ENCODE measurements at regions not wholly inside any gene's neighbourhood (a gene's known extent, or its start where the extent isn't known, plus 50 kb on each side); places are given as distances from the start of the nearest gene placed in this dataset.
"Not testable (repeated sequence)": the region's sequence is repeated elsewhere in the genome, so short reads cannot be mapped to it uniquely, and the experiment has no call there.

- not testable (repeated sequence) for H3K36me3 ChIP-seq (ENCODE audit: control insufficient read depth, insufficient read depth, low read length); H3K9ac ChIP-seq (ENCODE audit: low read length); H3K4me3 ChIP-seq (ENCODE audit: low read length); H3K9me3 ChIP-seq (ENCODE audit: control insufficient read depth, low read length); H3K27me3 ChIP-seq (ENCODE audit: control insufficient read depth, insufficient read depth, low read length); H3K4me1 ChIP-seq (ENCODE audit: control insufficient read depth, insufficient read depth, low read length)
These were observed 167.9 kb upstream of the JADE1 start for GRCh38 chr4:128641566-128641965.

DNA sequence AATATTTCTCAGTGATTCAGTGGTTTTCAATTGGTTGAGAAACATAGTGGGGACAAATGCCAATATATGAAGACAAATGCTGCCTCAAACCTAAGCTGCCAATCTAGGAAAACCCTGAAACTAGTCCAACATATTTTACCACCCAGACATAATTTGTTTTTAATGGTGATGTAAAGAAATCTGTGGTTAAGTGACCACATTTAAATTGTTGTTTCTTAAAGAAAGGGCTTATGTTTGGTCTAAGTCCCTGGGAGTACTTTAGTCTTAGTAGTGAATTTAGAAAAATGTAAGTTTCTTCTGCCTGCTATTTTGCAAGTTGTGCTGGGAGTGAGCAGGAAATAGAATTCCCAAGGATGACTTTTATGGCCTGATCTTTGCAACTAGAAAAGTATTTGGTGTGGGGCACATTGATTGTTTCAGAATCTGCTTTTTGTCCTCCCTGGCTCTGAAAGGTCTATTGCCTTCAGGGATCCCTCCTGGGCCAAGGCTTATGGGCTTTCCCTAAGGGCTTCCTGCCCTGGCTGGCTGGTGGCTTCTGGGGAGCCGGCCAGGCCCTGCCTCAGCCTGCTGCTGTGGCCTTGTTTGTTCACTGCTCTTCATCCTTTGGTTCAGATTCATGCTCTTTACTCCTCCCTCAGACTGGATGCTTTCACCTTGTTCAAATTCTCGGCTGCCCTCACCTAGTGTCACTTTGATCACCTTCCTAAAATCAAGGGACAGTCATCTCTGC is 169.8 kb upstream of the JADE1 start:
- Histone ChIP-seq H3K27me3 (ENCODE audit: control insufficient read depth, insufficient read depth, low read length) (no peaks in the 10 kb centered on the region), H3K4me3 (ENCODE audit: low read length) (no peak overlapping the region), H3K4me1 (ENCODE audit: control insufficient read depth, insufficient read depth, low read length) (peaks cover 11% of the 10 kb centered on the region), H3K9me3 (ENCODE audit: control insufficient read depth, low read length) (no peaks in the 10 kb centered on the region), H3K9ac (ENCODE audit: low read length) (no peak overlapping the region), H3K36me3 (ENCODE audit: control insufficient read depth, insufficient read depth, low read length) (no peaks in the 10 kb centered on the region)

GRCh38 chr4:128636906-128637305 is 172.6 kb upstream of the JADE1 start:
- no peaks in the 10 kb centered on the region for H3K9me3 ChIP-seq (ENCODE audit: control insufficient read depth, low read length)

DNA sequence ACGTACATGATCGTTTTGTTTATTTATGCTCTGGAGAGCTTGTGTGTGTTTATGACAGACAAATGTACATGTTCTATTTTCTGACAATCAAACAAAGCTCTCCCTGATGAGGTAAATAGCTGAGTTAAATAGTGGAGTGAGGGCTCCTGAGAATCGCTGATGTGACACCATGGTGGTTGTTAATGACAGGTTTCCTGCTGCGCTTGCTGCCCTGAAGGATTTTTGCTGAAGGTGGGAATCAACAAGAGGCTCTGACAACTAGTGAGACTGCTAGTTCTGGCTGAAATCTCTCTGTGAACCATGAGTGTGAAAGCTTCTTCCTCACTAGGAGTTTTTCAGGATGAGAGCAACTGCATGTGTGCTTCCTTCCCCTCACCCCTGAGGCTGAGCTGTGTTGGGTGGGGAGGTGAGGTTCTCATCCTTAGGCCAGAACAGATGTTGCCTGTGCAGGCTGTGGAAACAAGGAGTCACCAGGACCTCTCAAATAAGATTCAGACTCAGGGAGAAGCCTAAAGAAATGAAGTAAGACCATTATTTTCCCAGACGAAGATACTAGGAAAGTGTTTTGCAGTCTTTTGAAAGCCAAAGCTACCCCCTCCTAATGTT is 173.4 kb upstream of the JADE1 start:
- Histone ChIP-seq H3K4me3 (ENCODE audit: low read length) (no peak overlapping the region), H3K4me1 (ENCODE audit: control insufficient read depth, insufficient read depth, low read length) (peaks cover 23% of the 10 kb centered on the region), H3K9me3 (ENCODE audit: control insufficient read depth, low read length) (no peaks in the 10 kb centered on the region), H3K9ac (ENCODE audit: low read length) (no peak overlapping the region), H3K36me3 (ENCODE audit: control insufficient read depth, insufficient read depth, low read length) (no peaks in the 10 kb centered on the region), H3K27me3 (ENCODE audit: control insufficient read depth, insufficient read depth, low read length) (no peaks in the 10 kb centered on the region)

More at GRCh38 chr4:128636906-128637305, 172.6 kb upstream of the JADE1 start:
- Histone ChIP-seq H3K27me3 (ENCODE audit: control insufficient read depth, insufficient read depth, low read length) (no peaks in the 10 kb centered on the region), H3K36me3 (ENCODE audit: control insufficient read depth, insufficient read depth, low read length) (no peaks in the 10 kb centered on the region), H3K4me1 (ENCODE audit: control insufficient read depth, insufficient read depth, low read length) (peaks cover 23% of the 10 kb centered on the region), H3K4me3 (ENCODE audit: low read length) (no peak overlapping the region), H3K9ac (ENCODE audit: low read length) (no peak overlapping the region)

DNA sequence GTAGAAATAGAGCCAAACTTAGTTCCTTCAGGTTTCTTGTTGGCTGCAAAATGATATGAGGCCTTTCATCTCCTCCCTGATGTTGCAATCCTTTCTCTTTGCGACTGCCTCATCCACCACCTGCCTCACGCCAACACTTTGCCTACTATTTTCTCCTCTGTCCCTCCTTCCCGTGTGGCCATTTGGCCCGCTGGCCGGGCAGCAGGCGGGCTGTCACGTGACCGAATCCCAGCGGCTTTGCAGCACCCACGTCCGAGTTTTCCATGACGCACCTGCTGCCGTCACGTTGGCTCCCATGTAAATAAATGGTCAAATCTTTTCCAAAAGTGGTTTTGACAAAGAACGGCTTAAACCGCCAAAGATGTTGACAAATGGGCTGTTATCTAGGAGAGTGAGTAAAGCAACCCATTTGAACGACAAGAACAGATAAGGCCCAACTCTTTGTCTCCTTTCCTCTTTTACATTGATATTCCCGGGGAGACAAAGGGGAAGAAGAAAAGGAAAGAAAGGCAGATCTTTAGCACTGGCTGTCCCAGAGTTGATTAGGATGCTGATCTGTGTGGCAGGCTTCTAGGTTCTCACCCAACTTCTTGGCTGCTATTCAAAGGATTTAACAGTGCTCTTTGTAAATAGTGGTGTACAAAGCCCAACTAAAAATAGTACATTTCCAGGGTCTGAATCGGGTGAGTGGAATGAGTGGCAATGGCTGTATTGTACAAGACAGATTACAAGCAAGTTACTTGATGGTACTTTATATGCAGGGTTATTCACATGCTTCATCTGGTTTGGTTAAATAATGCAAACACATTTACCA is 174.2 kb upstream of the JADE1 start:
- Histone ChIP-seq H3K4me1 (ENCODE audit: control insufficient read depth, insufficient read depth, low read length) (peaks cover 26% of the 10 kb centered on the region), H3K36me3 (ENCODE audit: control insufficient read depth, insufficient read depth, low read length) (no peaks in the 10 kb centered on the region), H3K9me3 (ENCODE audit: control insufficient read depth, low read length) (no peaks in the 10 kb centered on the region), H3K27me3 (ENCODE audit: control insufficient read depth, insufficient read depth, low read length) (no peaks in the 10 kb centered on the region), H3K9ac (ENCODE audit: low read length) (peak overlapping the region; percentile 10), H3K4me3 (ENCODE audit: low read length) (peak overlapping the region; percentile 39)

DNA sequence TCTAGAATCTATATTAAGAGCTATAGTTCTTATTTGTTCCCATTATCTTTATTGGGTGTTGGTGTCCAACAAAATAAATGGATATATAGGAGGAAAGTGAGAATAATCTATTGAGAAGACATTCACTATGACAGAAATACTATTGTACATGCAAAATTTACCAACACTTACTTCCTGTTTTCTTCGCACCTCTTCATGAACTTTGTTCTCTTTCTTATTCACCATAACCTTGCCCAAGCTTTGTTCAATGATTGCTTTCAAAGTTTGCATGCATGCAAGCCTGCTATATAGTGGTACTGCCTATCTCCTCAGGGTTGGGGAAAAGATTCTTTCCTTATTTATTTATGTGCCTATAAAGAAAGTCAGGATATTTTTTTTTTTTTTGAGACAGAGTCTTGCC is 176.4 kb upstream of the JADE1 start:
- H3K4me1 ChIP-seq (ENCODE audit: control insufficient read depth, insufficient read depth, low read length): peaks cover 24% of the 10 kb centered on the region
- H3K9me3 ChIP-seq (ENCODE audit: control insufficient read depth, low read length): no peaks in the 10 kb centered on the region
- H3K27me3 ChIP-seq (ENCODE audit: control insufficient read depth, insufficient read depth, low read length): no peaks in the 10 kb centered on the region
- no peak overlapping the region for H3K9ac ChIP-seq (ENCODE audit: low read length)
- no peak overlapping the region for H3K4me3 ChIP-seq (ENCODE audit: low read length)
- H3K36me3 ChIP-seq (ENCODE audit: control insufficient read depth, insufficient read depth, low read length): no peaks in the 10 kb centered on the region

DNA sequence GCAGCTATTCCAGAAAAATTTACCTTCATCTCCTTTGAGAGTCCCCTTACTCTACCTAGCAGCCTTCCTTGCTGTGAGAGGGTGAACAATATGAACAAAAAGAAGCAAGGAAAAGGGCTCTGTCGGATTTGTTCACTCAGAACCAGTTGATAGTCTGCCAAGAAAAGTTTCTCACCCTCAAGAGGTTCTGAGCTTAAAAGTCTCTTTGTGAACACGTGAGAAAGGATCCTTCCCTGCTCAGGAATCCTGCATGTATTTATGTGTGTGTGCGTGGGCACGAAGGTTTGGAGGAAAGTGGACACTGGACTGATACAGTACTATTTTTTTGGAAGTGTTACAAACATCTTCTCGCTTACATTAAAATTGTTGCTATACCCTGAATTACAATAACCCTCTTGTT is 178.6 kb upstream of the JADE1 start:
- peaks cover 24% of the 10 kb centered on the region for H3K4me1 ChIP-seq (ENCODE audit: control insufficient read depth, insufficient read depth, low read length)
- no peak overlapping the region for H3K9ac ChIP-seq (ENCODE audit: low read length)
- H3K9me3 ChIP-seq (ENCODE audit: control insufficient read depth, low read length): no peaks in the 10 kb centered on the region
- H3K4me3 ChIP-seq (ENCODE audit: low read length): no peak overlapping the region
- no peaks in the 10 kb centered on the region for H3K36me3 ChIP-seq (ENCODE audit: control insufficient read depth, insufficient read depth, low read length)
- H3K27me3 ChIP-seq (ENCODE audit: control insufficient read depth, insufficient read depth, low read length): no peaks in the 10 kb centered on the region

DNA sequence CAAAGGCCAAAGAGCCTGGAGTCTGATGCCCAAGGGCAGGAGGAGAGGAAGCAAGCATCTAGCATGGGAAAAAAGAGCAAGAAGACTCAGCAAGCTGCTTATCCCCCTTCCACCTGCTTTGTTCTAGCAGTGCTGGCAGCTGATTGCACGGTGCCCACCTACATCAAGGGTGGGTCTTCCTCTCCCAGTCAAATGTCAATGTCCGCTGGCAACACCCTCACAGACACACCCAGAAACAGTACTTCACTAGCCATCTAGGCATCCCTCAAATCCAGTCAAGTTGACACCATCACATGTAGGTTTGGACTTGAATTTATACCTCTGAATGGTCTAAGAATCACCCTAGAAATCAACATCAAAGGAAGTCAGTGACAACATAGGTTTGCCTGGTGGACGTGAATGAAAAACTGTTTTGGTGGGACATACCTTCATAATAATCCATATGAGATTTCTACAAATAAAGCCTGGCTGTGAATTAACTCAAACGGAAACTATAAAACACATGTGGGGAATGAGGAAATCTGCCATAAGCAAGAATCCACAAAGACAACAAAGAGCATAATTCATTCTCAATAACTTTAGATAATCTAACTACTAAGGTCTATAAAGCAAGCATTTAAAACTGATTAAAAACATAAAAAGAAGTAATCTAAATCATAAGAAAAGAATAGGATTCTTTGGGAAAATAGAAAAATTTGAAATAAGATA is 185.8 kb upstream of the JADE1 start:
- Histone ChIP-seq H3K4me3 (ENCODE audit: low read length) (no peak overlapping the region), H3K9me3 (ENCODE audit: control insufficient read depth, low read length) (no peaks in the 10 kb centered on the region), H3K36me3 (ENCODE audit: control insufficient read depth, insufficient read depth, low read length) (no peaks in the 10 kb centered on the region), H3K4me1 (ENCODE audit: control insufficient read depth, insufficient read depth, low read length) (no peaks in the 10 kb centered on the region), H3K9ac (ENCODE audit: low read length) (no peak overlapping the region), H3K27me3 (ENCODE audit: control insufficient read depth, insufficient read depth, low read length) (no peaks in the 10 kb centered on the region)

DNA sequence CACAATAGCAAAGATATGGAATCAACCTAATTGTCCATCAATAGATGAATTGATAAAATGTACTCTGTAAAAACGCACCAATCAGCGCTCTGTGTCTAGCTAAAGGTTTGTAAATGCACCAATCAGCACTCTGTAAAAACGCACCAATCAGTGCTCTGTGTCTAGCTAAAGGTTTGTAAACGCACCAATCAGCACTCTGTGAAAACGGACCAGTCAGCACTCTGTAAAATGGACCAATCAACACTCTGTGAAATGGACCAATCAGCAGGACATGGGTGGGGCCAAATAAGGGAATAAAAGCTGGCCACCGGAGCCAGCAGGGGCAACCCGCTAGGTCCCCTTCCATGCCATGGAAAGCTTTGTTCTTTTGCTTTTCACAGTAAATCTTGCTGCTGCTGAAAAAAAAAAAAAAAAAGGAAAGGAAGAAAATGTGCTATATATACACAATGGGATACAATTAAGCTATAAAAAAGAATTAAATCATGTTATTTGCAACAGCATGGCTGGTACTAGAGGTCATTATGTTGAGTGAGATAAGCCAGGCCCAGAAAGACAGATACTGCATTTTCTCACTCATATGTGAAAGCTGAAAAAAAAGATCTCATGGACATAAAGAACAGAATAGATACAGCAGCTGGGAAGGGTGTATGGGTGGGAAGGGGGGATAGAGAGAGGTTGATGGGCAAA is 189.1 kb upstream of the JADE1 start:
- H3K4me3 ChIP-seq (ENCODE audit: low read length); H3K9ac ChIP-seq (ENCODE audit: low read length); H3K27me3 ChIP-seq (ENCODE audit: control insufficient read depth, insufficient read depth, low read length); H3K36me3 ChIP-seq (ENCODE audit: control insufficient read depth, insufficient read depth, low read length); H3K4me1 ChIP-seq (ENCODE audit: control insufficient read depth, insufficient read depth, low read length); H3K9me3 ChIP-seq (ENCODE audit: control insufficient read depth, low read length): not testable (repeated sequence)

DNA sequence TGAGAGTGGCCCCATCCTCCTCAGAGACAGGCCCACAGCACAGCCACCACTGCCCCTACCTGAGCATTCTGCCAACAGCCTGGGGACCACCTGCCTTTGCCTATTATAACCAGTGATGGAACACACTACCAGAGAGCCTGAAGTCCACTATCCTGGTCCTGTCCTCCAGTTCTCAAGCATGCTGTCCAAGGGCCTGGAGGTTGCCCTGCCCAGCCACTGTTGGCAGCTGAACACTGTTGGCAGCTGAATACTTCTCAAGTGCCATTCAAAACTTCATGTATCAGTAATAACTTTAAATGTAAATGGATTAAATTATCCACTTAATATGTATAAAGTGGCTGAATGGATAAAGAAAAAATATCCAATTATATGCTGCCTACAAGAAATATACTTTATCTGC is 194.3 kb upstream of the JADE1 start:
- H3K27me3 ChIP-seq (ENCODE audit: control insufficient read depth, insufficient read depth, low read length): no peaks in the 10 kb centered on the region
- no peaks in the 10 kb centered on the region for H3K4me1 ChIP-seq (ENCODE audit: control insufficient read depth, insufficient read depth, low read length)
- no peaks in the 10 kb centered on the region for H3K9me3 ChIP-seq (ENCODE audit: control insufficient read depth, low read length)
- no peaks in the 10 kb centered on the region for H3K36me3 ChIP-seq (ENCODE audit: control insufficient read depth, insufficient read depth, low read length)
- H3K9ac ChIP-seq (ENCODE audit: low read length): no peak overlapping the region
- no peak overlapping the region for H3K4me3 ChIP-seq (ENCODE audit: low read length)

- H3K9ac ChIP-seq (ENCODE audit: low read length): no peak overlapping the region
- no peaks in the 10 kb centered on the region for H3K36me3 ChIP-seq (ENCODE audit: control insufficient read depth, insufficient read depth, low read length)
- no peak overlapping the region for H3K4me3 ChIP-seq (ENCODE audit: low read length)
- H3K9me3 ChIP-seq (ENCODE audit: control insufficient read depth, low read length): no peaks in the 10 kb centered on the region
- H3K27me3 ChIP-seq (ENCODE audit: control insufficient read depth, insufficient read depth, low read length): no peaks in the 10 kb centered on the region
- H3K4me1 ChIP-seq (ENCODE audit: control insufficient read depth, insufficient read depth, low read length): no peaks in the 10 kb centered on the region
These were observed 201.5 kb upstream of the JADE1 start for GRCh38 chr4:128608006-128608405.
